H9 (cell line): ENCODE measurements at regions not wholly inside any gene's neighbourhood (a gene's known extent, or its start where the extent isn't known, plus 50 kb on each side); places are given as distances from the start of the nearest gene placed in this dataset.

Experiments used
- DNase-seq: peaks from one replicate; pipeline ENCODE4 v3.0.0-alpha.2; 2017
- H2AFZ ChIP-seq: one replicate; pipeline ENCODE4 v1.6.1; 2013; ENCODE audit warnings: mild to moderate bottlenecking, low read length, control low read depth, moderate library complexity
- H2AK5ac ChIP-seq: 2 replicates; pipeline ENCODE4 v1.6.1; 2013; ENCODE audit warnings: low read length, control low read depth, mixed read lengths; ENCODE audit not compliant: insufficient read length
- H2BK120ac ChIP-seq: one replicate; pipeline ENCODE4 v1.6.1; 2013; ENCODE audit warnings: low read depth, mild to moderate bottlenecking, low read length, control low read depth, inconsistent platforms; ENCODE audit not compliant: poor library complexity, severe bottlenecking
- H2BK12ac ChIP-seq: 2 replicates; pipeline ENCODE4 v1.6.1; 2013; ENCODE audit warnings: low read length, control low read depth, mixed read lengths, low read depth; ENCODE audit not compliant: insufficient read length
- H2BK15ac ChIP-seq: 2 replicates; pipeline ENCODE4 v1.6.1; 2013; ENCODE audit warnings: low read depth, low read length, control low read depth
- H2BK20ac ChIP-seq: one replicate; pipeline ENCODE4 v1.6.1; 2013; ENCODE audit warnings: low read depth, mild to moderate bottlenecking, low read length, control low read depth, inconsistent platforms; ENCODE audit not compliant: poor library complexity, severe bottlenecking
- H2BK5ac ChIP-seq: 2 replicates; pipeline ENCODE4 v1.6.1; 2013; ENCODE audit warnings: low read length, control low read depth, mixed read lengths; ENCODE audit not compliant: insufficient read length
- H3K14ac ChIP-seq: 2 replicates; pipeline ENCODE4 v1.6.1; 2013; ENCODE audit warnings: low read length, control low read depth; ENCODE audit not compliant: insufficient read depth
- H3K18ac ChIP-seq: 2 replicates; pipeline ENCODE4 v1.6.1; 2013; ENCODE audit warnings: low read depth, mild to moderate bottlenecking, mixed read lengths, low read length, control low read depth; ENCODE audit not compliant: insufficient read length
- H3K23ac ChIP-seq: 2 replicates; pipeline ENCODE4 v1.6.1; 2013; ENCODE audit warnings: low read length, control low read depth, mixed read lengths, low read depth; ENCODE audit not compliant: insufficient read length
- H3K23me2 ChIP-seq: 2 replicates; pipeline ENCODE4 v1.6.1; 2013; ENCODE audit warnings: low read depth, mild to moderate bottlenecking, mixed read lengths, low read length, control low read depth; ENCODE audit not compliant: insufficient read length, poor library complexity, severe bottlenecking
- H3K27ac ChIP-seq: 2 replicates; pipeline ENCODE4 v1.5.1; 2013; ENCODE audit warnings: low read length, control low read depth, mixed read lengths, low read depth; ENCODE audit not compliant: insufficient read length
- H3K27me3 ChIP-seq: 2 replicates; pipeline ENCODE4 v1.6.1; 2013; ENCODE audit warnings: low read length, control low read depth, inconsistent platforms; ENCODE audit not compliant: insufficient read depth
- H3K4ac ChIP-seq: 2 replicates; pipeline ENCODE4 v1.6.1; 2013; ENCODE audit warnings: low read depth, mild to moderate bottlenecking, control low read depth, inconsistent platforms, low read length, moderate library complexity
- H3K4me1 ChIP-seq: 2 replicates; pipeline ENCODE4 v1.6.1; 2013; ENCODE audit warnings: low read length, control low read depth, inconsistent platforms; ENCODE audit not compliant: insufficient read depth
- H3K4me2 ChIP-seq: 2 replicates; pipeline ENCODE4 v1.6.1; 2013; ENCODE audit warnings: low read length, control low read depth, mixed read lengths; ENCODE audit not compliant: insufficient read length, insufficient read depth
- H3K56ac ChIP-seq: 2 replicates; pipeline ENCODE4 v1.6.1; 2013; ENCODE audit warnings: low read depth, mild to moderate bottlenecking, mixed read lengths, low read length, control low read depth; ENCODE audit not compliant: insufficient read length
- H3K79me1 ChIP-seq: 2 replicates; pipeline ENCODE4 v1.6.1; 2013; ENCODE audit warnings: low read depth, mild to moderate bottlenecking, moderate library complexity, low read length, control low read depth, inconsistent platforms; ENCODE audit not compliant: insufficient read depth, poor library complexity, severe bottlenecking
- H3K79me2 ChIP-seq: 2 replicates; pipeline ENCODE4 v1.6.1; 2013; ENCODE audit warnings: low read length, control low read depth, inconsistent platforms; ENCODE audit not compliant: insufficient read depth
- H3K9ac ChIP-seq: 2 replicates; pipeline ENCODE4 v1.6.1; 2013; ENCODE audit warnings: low read length, control low read depth, mixed read lengths; ENCODE audit not compliant: insufficient read length; ENCODE audit errors: extremely low read depth
- H3K9me3 ChIP-seq: one replicate; pipeline ENCODE4 v1.6.1; 2013; ENCODE audit warnings: low read depth, low read length, inconsistent platforms; ENCODE audit not compliant: control insufficient read depth
- H3T11ph ChIP-seq: one replicate; pipeline ENCODE4 v1.6.1; 2013; ENCODE audit warnings: mild to moderate bottlenecking, low read length, control low read depth, inconsistent platforms
- H4K20me1 ChIP-seq: one replicate; pipeline ENCODE4 v1.6.1; 2013; ENCODE audit not compliant: control insufficient read depth, insufficient read length, insufficient read depth
- H4K5ac ChIP-seq: 2 replicates; pipeline ENCODE4 v1.6.1; 2013; ENCODE audit warnings: low read depth, mild to moderate bottlenecking, mixed read lengths, low read length, control low read depth; ENCODE audit not compliant: insufficient read length
- H4K8ac ChIP-seq: replicated peaks from 2 replicates; pipeline ENCODE4 v1.6.1; 2013; ENCODE audit warnings: low read length, control low read depth, mixed read lengths, low read depth; ENCODE audit not compliant: insufficient read length
- H4K91ac ChIP-seq: 2 replicates; pipeline ENCODE4 v1.6.1; 2013; ENCODE audit warnings: low read depth, mild to moderate bottlenecking, moderate library complexity, mixed read lengths, low read length, control low read depth; ENCODE audit not compliant: insufficient read length
- H3K27ac Mint-ChIP-seq, 3 experiments: 2 replicates in 2 of 3; 3 replicates in 1 of 3; pipeline ENCODE4 v1.8.0; 2020 to 2021; ENCODE audit warnings: mixed read lengths in 3 of 3, mild to moderate bottlenecking in 1 of 3, moderate library complexity in 1 of 3
- H3K27me3 Mint-ChIP-seq: 2 replicates; pipeline ENCODE4 v1.8.0; 2021; ENCODE audit warnings: low read depth, mild to moderate bottlenecking, moderate library complexity, mixed read lengths
- H3K36me3 Mint-ChIP-seq, 3 experiments: 2 replicates in 2 of 3; 3 replicates in 1 of 3; pipeline ENCODE4 v1.8.0; 2020 to 2021; ENCODE audit warnings: low read depth in 3 of 3, mixed read lengths in 3 of 3; ENCODE audit not compliant: insufficient read depth in 1 of 3
- H3K4me1 Mint-ChIP-seq, 2 experiments: 2 replicates each; pipeline ENCODE4 v1.8.0; 2020; ENCODE audit warnings: mixed read lengths in 2 of 2
- H3K4me3 Mint-ChIP-seq, 2 experiments: 2 replicates in 1 of 2; 3 replicates in 1 of 2; pipeline ENCODE4 v1.8.0; 2020 to 2021; ENCODE audit warnings: mild to moderate bottlenecking in 2 of 2, mixed read lengths in 2 of 2, moderate library complexity in 1 of 2
- H3K9me3 Mint-ChIP-seq, 2 experiments: 2 replicates in 1 of 2; 3 replicates in 1 of 2; pipeline ENCODE4 v1.8.0; 2020; ENCODE audit warnings: mild to moderate bottlenecking in 2 of 2, mixed read lengths in 2 of 2, moderate library complexity in 1 of 2
- WGBS: extraction: QIAGEN DNeasy Blood & Tissue Kit; methylation state at CpG from one replicate; pipeline ENCODE4 v1.1.7; 2013; ENCODE audit warnings: missing lambda C conversion rate, low lambda C conversion rate, mixed read lengths; ENCODE audit not compliant: insufficient read length; ENCODE audit errors: extremely low coverage; 5-methylcytosine and 5-hydroxymethylcytosine counted together
- TF ChIP-seq, protein P1 (sequence below): fragments of 200-600 bp; sonication (generic); conservative IDR thresholded peaks from 3 replicates; pipeline ENCODE4 v1.8.0; 2021; ENCODE audit warnings: antibody characterized with exemption, mild to moderate bottlenecking

DNA sequence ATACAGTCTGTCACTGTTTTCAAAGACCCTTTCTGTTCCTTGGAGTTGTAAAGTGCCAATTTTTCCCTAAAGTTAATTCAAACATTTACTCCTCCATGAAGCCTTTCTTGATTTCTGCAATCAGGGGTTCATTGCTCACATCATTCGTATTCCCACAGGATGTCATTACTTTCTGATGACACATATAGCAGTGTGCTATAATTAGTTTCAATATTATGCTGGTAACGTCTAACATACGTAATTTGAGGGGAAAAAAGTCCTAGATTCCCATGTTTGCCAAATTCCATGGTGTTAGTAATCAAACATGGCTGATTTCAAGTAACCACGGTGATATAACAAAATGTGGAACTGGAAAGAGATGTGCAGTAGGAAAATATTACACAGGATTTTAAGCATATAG is 468.2 kb upstream of the MEF2C start:
- H3K23ac ChIP-seq: no peak overlapping the region
- no peaks in the 10 kb centered on the region for H3K9me3 ChIP-seq
- H3K27ac Mint-ChIP-seq: no peak overlapping the region
- H2BK20ac ChIP-seq: no peak overlapping the region
- H4K20me1 ChIP-seq: no peaks in the 10 kb centered on the region
- no peak overlapping the region for H3K14ac ChIP-seq
- H3T11ph ChIP-seq: no peak overlapping the region
- WGBS: no CpG with 5 or more reads among the region's 4 CpGs
- H3K4me2 ChIP-seq: no peak overlapping the region
- no peak overlapping the region for H2BK15ac ChIP-seq
- H3K18ac ChIP-seq: no peak overlapping the region
- TF ChIP-seq, protein P1, sequence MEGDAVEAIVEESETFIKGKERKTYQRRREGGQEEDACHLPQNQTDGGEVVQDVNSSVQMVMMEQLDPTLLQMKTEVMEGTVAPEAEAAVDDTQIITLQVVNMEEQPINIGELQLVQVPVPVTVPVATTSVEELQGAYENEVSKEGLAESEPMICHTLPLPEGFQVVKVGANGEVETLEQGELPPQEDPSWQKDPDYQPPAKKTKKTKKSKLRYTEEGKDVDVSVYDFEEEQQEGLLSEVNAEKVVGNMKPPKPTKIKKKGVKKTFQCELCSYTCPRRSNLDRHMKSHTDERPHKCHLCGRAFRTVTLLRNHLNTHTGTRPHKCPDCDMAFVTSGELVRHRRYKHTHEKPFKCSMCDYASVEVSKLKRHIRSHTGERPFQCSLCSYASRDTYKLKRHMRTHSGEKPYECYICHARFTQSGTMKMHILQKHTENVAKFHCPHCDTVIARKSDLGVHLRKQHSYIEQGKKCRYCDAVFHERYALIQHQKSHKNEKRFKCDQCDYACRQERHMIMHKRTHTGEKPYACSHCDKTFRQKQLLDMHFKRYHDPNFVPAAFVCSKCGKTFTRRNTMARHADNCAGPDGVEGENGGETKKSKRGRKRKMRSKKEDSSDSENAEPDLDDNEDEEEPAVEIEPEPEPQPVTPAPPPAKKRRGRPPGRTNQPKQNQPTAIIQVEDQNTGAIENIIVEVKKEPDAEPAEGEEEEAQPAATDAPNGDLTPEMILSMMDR: no peak
- H3K79me1 ChIP-seq: no peaks in the 10 kb centered on the region
- no peak overlapping the region for H4K5ac ChIP-seq
- H3K27ac ChIP-seq: no peak overlapping the region
- no peak overlapping the region for H2BK12ac ChIP-seq
- no peak overlapping the region for H4K8ac ChIP-seq
- no peaks in the 10 kb centered on the region for H3K23me2 ChIP-seq
- H3K27me3 Mint-ChIP-seq: no peaks in the 10 kb centered on the region
- H2BK120ac ChIP-seq: no peak overlapping the region
- H3K4ac ChIP-seq: no peak overlapping the region
- no peaks in the 10 kb centered on the region for H3K36me3 Mint-ChIP-seq
- H4K91ac ChIP-seq: no peak overlapping the region
- H3K56ac ChIP-seq: no peak overlapping the region
- peaks cover 6 to 8% of the 10 kb centered on the region in 2 experiments for H3K4me1 Mint-ChIP-seq
- no peak overlapping the region for H2AK5ac ChIP-seq
- H3K27me3 ChIP-seq: no peaks in the 10 kb centered on the region
- H3K9me3 Mint-ChIP-seq: no peaks in the 10 kb centered on the region
- no peak overlapping the region for H2BK5ac ChIP-seq
- no peak overlapping the region for H2AFZ ChIP-seq
- no peak overlapping the region for H3K4me3 Mint-ChIP-seq
- no peak overlapping the region for H3K9ac ChIP-seq
- no peaks in the 10 kb centered on the region for H3K4me1 ChIP-seq
- no peak for DNase-seq
- H3K79me2 ChIP-seq: no peaks in the 10 kb centered on the region
